Lower lobe of right lung (tissue), 2 donors: ENCODE measurements at regions not wholly inside any gene's neighbourhood (a gene's known extent, or its start where the extent isn't known, plus 50 kb on each side); places are given as distances from the start of the nearest gene placed in this dataset.

Experiments
- ATAC-seq, 2 donors: fragments of 200-7000 bp; cut with Tn5 transposase; one replicate each; pipeline ENCODE4 v1.9.1; 2020 to 2022; ENCODE audit warnings: mild to moderate bottlenecking in 2 of 2, moderate library complexity in 2 of 2
- DNase-seq: peaks from one replicate; pipeline ENCODE4 v3.0.0-alpha.2; 2020
- H3K27ac ChIP-seq: fragments of 200-600 bp; one replicate; pipeline ENCODE4 v1.8.0; 2022
- H3K27me3 ChIP-seq: fragments of 200-600 bp; one replicate; pipeline ENCODE4 v1.8.0; 2022; ENCODE audit warnings: low read depth
- H3K36me3 ChIP-seq: fragments of 200-600 bp; one replicate; pipeline ENCODE4 v1.8.0; 2022; ENCODE audit warnings: mild to moderate bottlenecking
- H3K4me1 ChIP-seq: fragments of 200-600 bp; one replicate; pipeline ENCODE4 v1.8.0; 2022
- H3K4me3 ChIP-seq: fragments of 200-600 bp; one replicate; pipeline ENCODE4 v1.8.0; 2022; ENCODE audit warnings: mild to moderate bottlenecking
- H3K9me3 ChIP-seq: fragments of 200-600 bp; one replicate; pipeline ENCODE4 v1.8.0; 2022
- intact Hi-C: fragments of 100-400 bp; cut with DNase I; formaldehyde crosslinking; loops from one replicate; pipeline ENCODE4 v1.11.0; 2022
- TF ChIP-seq, protein P1 (sequence below): fragments of 200-600 bp; IDR thresholded peaks from one replicate; pipeline ENCODE4 v1.8.0; 2022; ENCODE audit warnings: antibody characterized with exemption, mild to moderate bottlenecking
- donor health status: DM: no; HTN: yes; CAD: no; lungs with severe emphysema.

DNA sequence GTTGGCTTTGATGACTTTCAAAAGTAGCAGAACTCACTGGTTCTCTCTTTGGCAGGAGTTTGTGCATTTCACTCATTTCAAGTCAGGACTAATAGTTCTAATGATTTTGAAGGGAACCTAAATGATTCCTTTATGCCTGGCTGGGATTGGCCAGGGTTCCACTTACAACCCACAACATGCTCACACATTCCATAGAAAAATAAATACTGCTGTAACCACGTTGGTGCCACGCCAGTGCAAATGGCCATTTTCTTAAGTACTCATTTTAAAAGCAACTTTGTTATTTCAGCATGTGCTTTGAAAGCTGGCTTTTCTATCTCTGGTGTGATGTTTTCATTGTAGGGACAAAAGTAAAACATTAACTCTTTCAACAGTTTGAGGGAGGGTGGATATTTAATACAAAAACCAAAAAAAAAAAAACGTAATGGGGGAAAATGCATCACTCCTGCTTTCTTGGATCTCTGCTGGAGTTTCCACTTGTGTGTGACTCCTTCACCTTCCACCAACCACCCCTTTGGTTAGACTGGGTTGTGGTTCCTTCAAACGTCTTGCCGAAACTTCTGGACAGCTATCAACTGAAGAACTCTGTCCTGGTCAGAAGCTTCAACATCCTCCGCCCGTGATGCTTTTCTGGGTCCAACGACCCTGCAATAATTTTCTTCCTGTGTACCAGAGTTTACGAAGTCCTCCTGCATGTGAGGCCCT is 300.4 kb upstream of the RUNX1 start:
- no peak for DNase-seq
- intact Hi-C loops, result no loop called here
- Histone ChIP-seq H3K4me3 (no peak overlapping the region), H3K36me3 (no peaks in the 10 kb centered on the region), H3K9me3 (no peaks in the 10 kb centered on the region), H3K27ac (no peak overlapping the region), H3K27me3 (no peaks in the 10 kb centered on the region), H3K4me1 (no peaks in the 10 kb centered on the region)
- no peak for ATAC-seq
- TF ChIP-seq, protein P1, sequence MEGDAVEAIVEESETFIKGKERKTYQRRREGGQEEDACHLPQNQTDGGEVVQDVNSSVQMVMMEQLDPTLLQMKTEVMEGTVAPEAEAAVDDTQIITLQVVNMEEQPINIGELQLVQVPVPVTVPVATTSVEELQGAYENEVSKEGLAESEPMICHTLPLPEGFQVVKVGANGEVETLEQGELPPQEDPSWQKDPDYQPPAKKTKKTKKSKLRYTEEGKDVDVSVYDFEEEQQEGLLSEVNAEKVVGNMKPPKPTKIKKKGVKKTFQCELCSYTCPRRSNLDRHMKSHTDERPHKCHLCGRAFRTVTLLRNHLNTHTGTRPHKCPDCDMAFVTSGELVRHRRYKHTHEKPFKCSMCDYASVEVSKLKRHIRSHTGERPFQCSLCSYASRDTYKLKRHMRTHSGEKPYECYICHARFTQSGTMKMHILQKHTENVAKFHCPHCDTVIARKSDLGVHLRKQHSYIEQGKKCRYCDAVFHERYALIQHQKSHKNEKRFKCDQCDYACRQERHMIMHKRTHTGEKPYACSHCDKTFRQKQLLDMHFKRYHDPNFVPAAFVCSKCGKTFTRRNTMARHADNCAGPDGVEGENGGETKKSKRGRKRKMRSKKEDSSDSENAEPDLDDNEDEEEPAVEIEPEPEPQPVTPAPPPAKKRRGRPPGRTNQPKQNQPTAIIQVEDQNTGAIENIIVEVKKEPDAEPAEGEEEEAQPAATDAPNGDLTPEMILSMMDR, result no peak

DNA sequence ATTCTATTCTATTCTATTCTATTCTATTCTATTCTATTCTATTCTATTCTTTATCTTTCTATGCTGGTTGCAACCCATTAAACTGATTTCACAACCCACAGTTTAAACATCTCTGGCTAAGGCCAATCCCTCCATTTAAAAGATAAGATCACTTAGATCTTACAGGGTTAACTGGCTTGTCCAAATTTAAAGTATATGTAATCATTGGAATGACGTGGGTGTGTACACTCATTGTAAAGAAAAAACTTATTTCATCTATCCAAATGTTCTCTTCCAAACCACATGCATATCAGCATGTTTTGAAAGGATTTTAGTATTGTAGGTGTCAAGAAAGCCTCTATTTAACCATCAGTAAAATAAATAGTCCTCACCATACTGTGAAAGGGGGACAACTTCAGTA is 299.6 kb upstream of the RUNX1 start:
- Histone ChIP-seq H3K36me3 (no peaks in the 10 kb centered on the region), H3K27ac (no peak overlapping the region), H3K4me3 (no peak overlapping the region), H3K9me3 (no peaks in the 10 kb centered on the region), H3K4me1 (no peaks in the 10 kb centered on the region), H3K27me3 (no peaks in the 10 kb centered on the region)
- intact Hi-C loops, result no loop called here
- TF ChIP-seq, protein P1, result no peak
- ATAC-seq (no peak), DNase-seq (no peak)

DNA sequence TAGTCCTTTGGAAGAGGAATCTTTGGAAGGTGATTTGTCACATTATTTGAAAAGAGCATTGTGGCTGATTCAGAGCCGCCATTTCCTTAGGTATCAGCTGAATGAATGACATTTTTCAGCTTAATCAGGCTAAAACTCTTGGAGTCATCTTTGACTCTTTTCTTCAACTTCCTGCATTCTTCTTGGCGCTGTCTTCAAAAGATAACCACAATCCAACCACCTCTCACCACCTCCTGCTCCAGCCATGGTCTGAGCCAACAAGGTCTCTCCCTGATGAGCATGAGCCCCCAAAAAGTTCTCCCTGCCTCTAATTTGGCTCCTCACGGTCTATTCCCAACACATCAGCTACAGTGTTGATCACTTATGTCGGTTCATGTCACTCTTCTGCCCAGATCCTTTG is 297.6 kb upstream of the RUNX1 start:
- Histone ChIP-seq H3K27ac (no peak overlapping the region), H3K4me1 (no peaks in the 10 kb centered on the region), H3K4me3 (no peak overlapping the region), H3K36me3 (no peaks in the 10 kb centered on the region), H3K27me3 (no peaks in the 10 kb centered on the region), H3K9me3 (no peaks in the 10 kb centered on the region)
- ATAC-seq (no peak), DNase-seq (no peak)
- intact Hi-C loops, result no loop called here
- TF ChIP-seq, protein P1, result no peak

DNA sequence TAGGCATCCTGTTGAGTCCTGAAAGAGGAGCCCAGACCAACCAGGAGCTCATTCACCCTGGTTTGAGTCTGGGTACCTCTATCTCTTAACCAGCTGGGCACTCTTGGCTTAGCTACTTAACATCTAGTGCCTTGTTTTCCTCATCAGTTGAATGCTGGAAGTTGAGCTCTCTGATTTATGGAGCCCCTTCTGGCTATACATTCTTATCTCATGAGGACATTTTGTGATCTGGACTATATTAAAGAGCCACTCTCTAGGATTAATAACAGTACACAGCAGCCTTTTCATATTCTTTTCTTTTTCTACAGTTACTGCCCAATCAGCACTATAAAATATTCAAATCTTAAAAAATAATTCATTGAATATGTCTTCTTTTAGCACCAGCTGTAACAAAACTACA is 296.9 kb upstream of the RUNX1 start:
- no peaks in the 10 kb centered on the region for H3K27me3 ChIP-seq
- H3K4me1 ChIP-seq, result no peaks in the 10 kb centered on the region
- H3K4me3 ChIP-seq, result no peak overlapping the region
- H3K27ac ChIP-seq, result no peak overlapping the region
- intact Hi-C loops, result no loop called here
- H3K36me3 ChIP-seq, result no peaks in the 10 kb centered on the region
- no peak for DNase-seq
- no peaks in the 10 kb centered on the region for H3K9me3 ChIP-seq
- TF ChIP-seq, protein P1, result no peak
- ATAC-seq, result no peak

DNA sequence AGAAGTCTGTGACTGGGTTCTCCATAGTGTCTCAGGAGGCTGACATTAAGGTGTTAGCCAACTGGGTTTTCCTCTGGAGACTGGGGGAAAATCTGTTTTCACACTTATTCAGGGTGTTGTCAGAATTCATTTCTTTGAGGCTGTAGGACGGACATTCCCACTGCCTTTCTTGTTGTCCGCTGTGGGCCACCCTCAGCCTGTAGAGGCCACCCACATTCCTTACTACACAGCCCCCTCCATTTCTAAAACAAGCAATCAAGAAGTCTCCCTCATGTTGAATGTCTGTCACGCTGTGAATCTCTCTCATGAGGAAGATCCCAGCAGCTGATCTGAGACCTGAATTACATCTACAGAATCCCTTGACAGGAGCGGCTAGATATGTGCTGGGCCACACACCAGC is 295.5 kb upstream of the RUNX1 start:
- TF ChIP-seq, protein P1, result no peak
- H3K4me1 ChIP-seq, result no peaks in the 10 kb centered on the region
- ATAC-seq (no peak), DNase-seq (no peak)
- no peaks in the 10 kb centered on the region for H3K27me3 ChIP-seq
- intact Hi-C loops, result no loop called here
- H3K9me3 ChIP-seq, result no peaks in the 10 kb centered on the region
- H3K27ac ChIP-seq, result no peak overlapping the region
- H3K4me3 ChIP-seq, result no peak overlapping the region
- no peaks in the 10 kb centered on the region for H3K36me3 ChIP-seq
